ENCODE measurements at regions not wholly inside any gene's neighbourhood (a gene's known extent, or its start where the extent isn't known, plus 50 kb on each side); places are given as distances from the start of the nearest gene placed in this dataset.
"Not testable (repeated sequence)": the region's sequence is repeated elsewhere in the genome, so short reads cannot be mapped to it uniquely, and the experiment has no call there.

GRCh38 chr12:124159655-124160054, 135.2 kb upstream of the RFLNA start:
- no peak for DNase-seq (ENCODE audit: low read depth)
- TF ChIP-seq CTCF (IDR thresholded peaks at IDR 0.05; ENCODE audit: low read depth, low read length, missing control alignments): no peak
- H3K4me3 ChIP-seq (ENCODE audit: low read depth, low read length): no peak overlapping the region

GRCh38 chr12:124160097-124160756, 134.7 kb upstream of the RFLNA start:
- DNase-seq (ENCODE audit: low read depth): no peak
- TF ChIP-seq CTCF (IDR thresholded peaks at IDR 0.05; ENCODE audit: low read depth, low read length, missing control alignments): no peak
- no peak overlapping the region for H3K4me3 ChIP-seq (ENCODE audit: low read depth, low read length)

GRCh38 chr12:124161402-124161801, 133.5 kb upstream of the RFLNA start:
- H3K4me3 ChIP-seq (ENCODE audit: low read depth, low read length); DNase-seq (ENCODE audit: low read depth): not testable (repeated sequence)

- TF ChIP-seq CTCF (IDR thresholded peaks at IDR 0.05; ENCODE audit: low read depth, low read length, missing control alignments): peak; percentile 18
- no peak overlapping the region for H3K4me3 ChIP-seq (ENCODE audit: low read depth, low read length)
- DNase-seq (ENCODE audit: low read depth): no peak
Measured at GRCh38 chr12:124162151-124163110, 132.5 kb upstream of the RFLNA start.

GRCh38 chr12:124165695-124166094, 129.2 kb upstream of the RFLNA start:
- DNase-seq (ENCODE audit: low read depth): no peak
- TF ChIP-seq CTCF (IDR thresholded peaks at IDR 0.05; ENCODE audit: low read depth, low read length, missing control alignments): no peak
- no peak overlapping the region for H3K4me3 ChIP-seq (ENCODE audit: low read depth, low read length)

GRCh38 chr12:124167141-124167540, 127.8 kb upstream of the RFLNA start:
- no peak for DNase-seq (ENCODE audit: low read depth)
- no peak for TF ChIP-seq CTCF (IDR thresholded peaks at IDR 0.05; ENCODE audit: low read depth, low read length, missing control alignments)

GRCh38 chr12:124168016-124168786, 126.7 kb upstream of the RFLNA start:
- H3K4me3 ChIP-seq (ENCODE audit: low read depth, low read length): no peak overlapping the region
- no peak for DNase-seq (ENCODE audit: low read depth)
- TF ChIP-seq CTCF (IDR thresholded peaks at IDR 0.05; ENCODE audit: low read depth, low read length, missing control alignments): no peak

More at GRCh38 chr12:124167141-124167540, 127.8 kb upstream of the RFLNA start:
- H3K4me3 ChIP-seq (ENCODE audit: low read depth, low read length): no peak overlapping the region

All from GM12864 (cell line).